ENCODE measurements at regions not wholly inside any gene's neighbourhood (a gene's known extent, or its start where the extent isn't known, plus 50 kb on each side); places are given as distances from the start of the nearest gene placed in this dataset.

- Mint-ChIP-seq H3K27ac (ENCODE audit: unreplicated experiment) (no peak overlapping the region), H3K9me3 (ENCODE audit: unreplicated experiment) (no peaks in the 10 kb centered on the region), H3K36me3 (ENCODE audit: insufficient read depth, unreplicated experiment) (no peaks in the 10 kb centered on the region), H3K4me3 (ENCODE audit: unreplicated experiment) (no peak overlapping the region), H3K4me1 (ENCODE audit: low read depth, unreplicated experiment) (no peaks in the 10 kb centered on the region), H3K27me3 (ENCODE audit: insufficient read depth, unreplicated experiment) (peaks cover 7% of the 10 kb centered on the region)
- BruUV-seq (replicated peaks) = no TSS peak
- Histone ChIP-seq H3K36me3 (ENCODE audit: control insufficient read depth, insufficient read depth, low read length) (no peaks in the 10 kb centered on the region), H3K4me3 (ENCODE audit: low read depth, low read length) (no peak overlapping the region), H3K9me3 (no peaks in the 10 kb centered on the region), H3K27me3 (replicated peaks; ENCODE audit: control insufficient read depth, insufficient read depth, low read length) (no peaks in the 10 kb centered on the region; the same call in 1 of the 2 replicates), H3K4me1 (no peaks in the 10 kb centered on the region)
- DNase-seq = no peak
- intact Hi-C loops (cut with micrococcal nuclease; ENCODE audit: unreplicated experiment) = no loop called here
- CTCF ChIA-PET = no interaction called here
- TF ChIP-seq CTCF (IDR thresholded peaks at IDR 0.05; ENCODE audit: insufficient read depth in 1 of 2, low read depth in 1 of 2, low read length in 1 of 2, severe bottlenecking in 1 of 2, unreplicated experiment in 1 of 2) = no peak
- POLR2A ChIA-PET = no interaction called here
Measured at GRCh38 chr3:99332276-99332675, 306.1 kb upstream of the COL8A1 start.

- no peak for DNase-seq
- Histone ChIP-seq H3K36me3 (ENCODE audit: control insufficient read depth, insufficient read depth, low read length) (no peaks in the 10 kb centered on the region), H3K9me3 (no peaks in the 10 kb centered on the region), H3K27me3 (replicated peaks; ENCODE audit: control insufficient read depth, insufficient read depth, low read length) (no peaks in the 10 kb centered on the region), H3K4me3 (ENCODE audit: low read depth, low read length) (no peak overlapping the region), H3K4me1 (no peaks in the 10 kb centered on the region)
- Mint-ChIP-seq H3K27ac (ENCODE audit: unreplicated experiment) (no peak overlapping the region), H3K9me3 (ENCODE audit: unreplicated experiment) (no peaks in the 10 kb centered on the region), H3K4me3 (ENCODE audit: unreplicated experiment) (no peak overlapping the region), H3K4me1 (ENCODE audit: low read depth, unreplicated experiment) (no peaks in the 10 kb centered on the region), H3K36me3 (ENCODE audit: insufficient read depth, unreplicated experiment) (no peaks in the 10 kb centered on the region), H3K27me3 (ENCODE audit: insufficient read depth, unreplicated experiment) (peaks cover 2% of the 10 kb centered on the region)
- POLR2A ChIA-PET = no interaction called here
- BruUV-seq (replicated peaks) = no TSS peak
- no peak for TF ChIP-seq CTCF (IDR thresholded peaks at IDR 0.05; ENCODE audit: insufficient read depth in 1 of 2, low read depth in 1 of 2, low read length in 1 of 2, severe bottlenecking in 1 of 2, unreplicated experiment in 1 of 2)
- CTCF ChIA-PET = no interaction called here
- intact Hi-C loops (cut with micrococcal nuclease; ENCODE audit: unreplicated experiment) = no loop called here
Measured at GRCh38 chr3:99330924-99331532, 307.4 kb upstream of the COL8A1 start.

- BruUV-seq (replicated peaks) = no TSS peak
- Mint-ChIP-seq H3K36me3 (ENCODE audit: insufficient read depth, unreplicated experiment) (no peaks in the 10 kb centered on the region), H3K27me3 (ENCODE audit: insufficient read depth, unreplicated experiment) (peaks cover 2% of the 10 kb centered on the region), H3K27ac (ENCODE audit: unreplicated experiment) (no peak overlapping the region), H3K4me3 (ENCODE audit: unreplicated experiment) (no peak overlapping the region), H3K9me3 (ENCODE audit: unreplicated experiment) (no peaks in the 10 kb centered on the region), H3K4me1 (ENCODE audit: low read depth, unreplicated experiment) (no peaks in the 10 kb centered on the region)
- intact Hi-C loops (cut with micrococcal nuclease; ENCODE audit: unreplicated experiment) = no loop called here
- Histone ChIP-seq H3K4me3 (ENCODE audit: low read depth, low read length) (no peak overlapping the region), H3K27me3 (replicated peaks; ENCODE audit: control insufficient read depth, insufficient read depth, low read length) (no peaks in the 10 kb centered on the region), H3K4me1 (no peaks in the 10 kb centered on the region), H3K9me3 (no peaks in the 10 kb centered on the region), H3K36me3 (ENCODE audit: control insufficient read depth, insufficient read depth, low read length) (no peaks in the 10 kb centered on the region)
- ChIA-PET POLR2A (no interaction called here), CTCF (no interaction called here)
- no peak for TF ChIP-seq CTCF (IDR thresholded peaks at IDR 0.05; ENCODE audit: insufficient read depth in 1 of 2, low read depth in 1 of 2, low read length in 1 of 2, severe bottlenecking in 1 of 2, unreplicated experiment in 1 of 2)
- no peak for DNase-seq
Measured at GRCh38 chr3:99330281-99330680, 308.1 kb upstream of the COL8A1 start.

Measured in Caco-2 (cell line).